ENCODE measurements at regions not wholly inside any gene's neighbourhood (a gene's known extent, or its start where the extent isn't known, plus 50 kb on each side); places are given as distances from the start of the nearest gene placed in this dataset.

- Histone ChIP-seq H3K9ac (ENCODE audit: low read length) (no peak overlapping the region), H3K27me3 (replicated peaks; ENCODE audit: insufficient read depth, low read length) (no peaks in the 10 kb centered on the region), H3K9me3 (replicated peaks; ENCODE audit: insufficient read depth, low read length) (no peaks in the 10 kb centered on the region), H3K36me3 (replicated peaks; ENCODE audit: insufficient read depth, low read length) (no peaks in the 10 kb centered on the region), H3K4me1 (ENCODE audit: low read length) (no peaks in the 10 kb centered on the region), H2AFZ (ENCODE audit: low read length) (no peak overlapping the region), H3F3A (ENCODE audit: insufficient read depth, low read length) (no peaks in the 10 kb centered on the region), H3K79me2 (ENCODE audit: low read length) (no peaks in the 10 kb centered on the region), H3K9me2 (replicated peaks; ENCODE audit: insufficient read depth, low read length) (no peaks in the 10 kb centered on the region), H4K20me1 (ENCODE audit: insufficient read depth, low read length) (no peaks in the 10 kb centered on the region), H3K27ac (ENCODE audit: low read length) (no peak overlapping the region), H3K4me3 (ENCODE audit: low read length) (no peak overlapping the region), H3K4me2 (ENCODE audit: low read depth, low read length) (no peak overlapping the region)
- TF ChIP-seq EZH2 (optimal IDR thresholded peaks at IDR 0.05; ENCODE audit: low read depth, low read length) = no peak
- TF ChIP-seq CTCF (IDR thresholded peaks at IDR 0.05; ENCODE audit: low read length) = no peak
- no peak for TF ChIP-seq EZH2phosphoT487 (IDR thresholded peaks at IDR 0.05; ENCODE audit: low read length)
- DNase-seq = no peak
Measured at GRCh38 chr9:120212153-120212852, 367.7 kb downstream of the CDK5RAP2 start.

DNA sequence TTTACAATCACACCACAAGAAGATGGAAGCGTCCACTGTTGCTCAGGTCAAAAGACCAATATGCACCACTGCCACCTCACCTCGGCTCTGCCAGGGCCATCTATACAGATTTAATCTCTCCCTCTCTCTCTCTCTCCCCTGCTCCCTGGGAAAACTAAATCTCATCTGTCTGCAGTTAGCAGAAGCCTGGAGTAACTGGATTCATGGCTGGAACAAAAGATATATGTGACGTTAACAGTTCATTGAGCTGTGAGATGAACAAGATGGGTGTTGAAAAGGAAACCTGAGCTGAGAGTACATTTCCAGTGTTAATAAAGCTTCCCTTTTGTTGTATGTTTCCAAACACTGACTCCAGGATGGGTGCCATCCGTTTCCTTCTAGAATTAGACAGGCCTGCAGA is 369.7 kb downstream of the CDK5RAP2 start:
- no peaks in the 10 kb centered on the region for H4K20me1 ChIP-seq (ENCODE audit: insufficient read depth, low read length)
- no peaks in the 10 kb centered on the region for H3K27me3 ChIP-seq (replicated peaks; ENCODE audit: insufficient read depth, low read length)
- H3K4me3 ChIP-seq (ENCODE audit: low read length) = no peak overlapping the region
- H3K4me1 ChIP-seq (ENCODE audit: low read length) = no peaks in the 10 kb centered on the region
- H3K36me3 ChIP-seq (replicated peaks; ENCODE audit: insufficient read depth, low read length) = no peaks in the 10 kb centered on the region
- no peak for TF ChIP-seq CTCF (IDR thresholded peaks at IDR 0.05; ENCODE audit: low read length)
- TF ChIP-seq EZH2 (optimal IDR thresholded peaks at IDR 0.05; ENCODE audit: low read depth, low read length) = no peak
- no peak for TF ChIP-seq EZH2phosphoT487 (IDR thresholded peaks at IDR 0.05; ENCODE audit: low read length)
- no peak for DNase-seq
- no peaks in the 10 kb centered on the region for H3F3A ChIP-seq (ENCODE audit: insufficient read depth, low read length)
- H2AFZ ChIP-seq (ENCODE audit: low read length) = no peak overlapping the region
- H3K4me2 ChIP-seq (ENCODE audit: low read depth, low read length) = no peak overlapping the region
- no peaks in the 10 kb centered on the region for H3K9me2 ChIP-seq (replicated peaks; ENCODE audit: insufficient read depth, low read length)
- no peaks in the 10 kb centered on the region for H3K79me2 ChIP-seq (ENCODE audit: low read length)
- no peaks in the 10 kb centered on the region for H3K9me3 ChIP-seq (replicated peaks; ENCODE audit: insufficient read depth, low read length)
- no peak overlapping the region for H3K27ac ChIP-seq (ENCODE audit: low read length)
- H3K9ac ChIP-seq (ENCODE audit: low read length) = no peak overlapping the region

GRCh38 chr9:120202856-120203654 is 376.9 kb downstream of the CDK5RAP2 start:
- Histone ChIP-seq H3K27ac (ENCODE audit: low read length) (no peak overlapping the region), H3K4me1 (ENCODE audit: low read length) (no peaks in the 10 kb centered on the region), H2AFZ (ENCODE audit: low read length) (no peak overlapping the region), H3K9ac (ENCODE audit: low read length) (no peak overlapping the region), H3K4me2 (ENCODE audit: low read depth, low read length) (no peak overlapping the region), H3K36me3 (replicated peaks; ENCODE audit: insufficient read depth, low read length) (no peaks in the 10 kb centered on the region), H3K4me3 (ENCODE audit: low read length) (no peak overlapping the region), H3F3A (ENCODE audit: insufficient read depth, low read length) (no peaks in the 10 kb centered on the region), H3K79me2 (ENCODE audit: low read length) (no peaks in the 10 kb centered on the region), H3K27me3 (replicated peaks; ENCODE audit: insufficient read depth, low read length) (no peaks in the 10 kb centered on the region), H3K9me2 (replicated peaks; ENCODE audit: insufficient read depth, low read length) (no peaks in the 10 kb centered on the region), H3K9me3 (replicated peaks; ENCODE audit: insufficient read depth, low read length) (no peaks in the 10 kb centered on the region), H4K20me1 (ENCODE audit: insufficient read depth, low read length) (no peaks in the 10 kb centered on the region)
- TF ChIP-seq EZH2phosphoT487 (IDR thresholded peaks at IDR 0.05; ENCODE audit: low read length) (no peak), CTCF (IDR thresholded peaks at IDR 0.05; ENCODE audit: low read length) (no peak), EZH2 (optimal IDR thresholded peaks at IDR 0.05; ENCODE audit: low read depth, low read length) (no peak)
- no peak for DNase-seq

Measured in MM.1S (cell line).